GM23338 (cell line): ENCODE measurements at regions not wholly inside any gene's neighbourhood (a gene's known extent, or its start where the extent isn't known, plus 50 kb on each side); places are given as distances from the start of the nearest gene placed in this dataset.
A peak's percentile ranks its signal among the peaks of the same experiment; 100 is the strongest.
"Not testable (repeated sequence)": the region's sequence is repeated elsewhere in the genome, so short reads cannot be mapped to it uniquely, and the experiment has no call there.

Experiments used
- ATAC-seq: fragments of 200-7000 bp; cut with Tn5 transposase; 3 replicates; pipeline ENCODE4 v1.9.1; 2020
- DNase-seq: peaks from one replicate; pipeline ENCODE4 v3.0.0-alpha.2; 2015; ENCODE audit warnings: low spot score
- H2AFZ ChIP-seq: fragments of 200-600 bp; sonication (generic); 2 replicates; pipeline ENCODE4 v1.8.0; 2016; ENCODE audit warnings: antibody characterized with exemption, mild to moderate bottlenecking, moderate library complexity
- H3F3A ChIP-seq: fragments of 200-600 bp; sonication (generic); replicated peaks from 2 replicates; pipeline ENCODE4 v1.8.0; 2017; ENCODE audit warnings: antibody characterized with exemption, mixed run types, low read depth
- H3K27ac ChIP-seq: fragments of 200-600 bp; sonication (generic); 2 replicates; pipeline ENCODE4 v1.6.1; 2016; ENCODE audit warnings: low read depth
- H3K27me3 ChIP-seq: fragments of 200-600 bp; sonication (generic); 2 replicates; pipeline ENCODE4 v1.8.0; 2016; ENCODE audit warnings: mild to moderate bottlenecking, mixed run types, moderate library complexity; ENCODE audit not compliant: insufficient read depth
- H3K36me3 ChIP-seq: fragments of 200-600 bp; sonication (generic); 2 replicates; pipeline ENCODE4 v1.8.0; 2016; ENCODE audit warnings: mild to moderate bottlenecking; ENCODE audit not compliant: insufficient read depth
- H3K4me1 ChIP-seq: fragments of 200-600 bp; sonication (generic); 2 replicates; pipeline ENCODE4 v1.8.0; 2016; ENCODE audit warnings: mild to moderate bottlenecking, moderate library complexity; ENCODE audit not compliant: insufficient read depth
- H3K4me2 ChIP-seq: fragments of 200-600 bp; sonication (generic); 2 replicates; pipeline ENCODE4 v1.7.1; 2017; ENCODE audit warnings: mixed run types
- H3K4me3 ChIP-seq: fragments of 200-600 bp; sonication (generic); 2 replicates; pipeline ENCODE4 v1.6.1; 2016; ENCODE audit warnings: mixed run types
- H3K79me2 ChIP-seq: fragments of 200-600 bp; sonication (generic); replicated peaks from 2 replicates; pipeline ENCODE4 v1.8.0; 2017; ENCODE audit warnings: mild to moderate bottlenecking; ENCODE audit not compliant: insufficient read depth
- H3K9me2 ChIP-seq: fragments of 200-600 bp; sonication (generic); 2 replicates; pipeline ENCODE4 v1.8.0; 2017; ENCODE audit not compliant: insufficient read depth
- H4K20me1 ChIP-seq: fragments of 200-600 bp; sonication (generic); replicated peaks from 2 replicates; pipeline ENCODE4 v1.8.0; 2017; ENCODE audit warnings: mild to moderate bottlenecking; ENCODE audit not compliant: insufficient read depth
- H3K27ac Mint-ChIP-seq: 2 replicates; pipeline ENCODE4 v1.8.0; 2020; ENCODE audit warnings: inconsistent platforms, mild to moderate bottlenecking, moderate library complexity, mixed read lengths
- H3K27me3 Mint-ChIP-seq: 3 replicates; pipeline ENCODE4 v1.8.0; 2022; ENCODE audit warnings: low read depth, mild to moderate bottlenecking, moderate library complexity, mixed read lengths, inconsistent platforms; ENCODE audit not compliant: insufficient read depth, poor library complexity
- H3K36me3 Mint-ChIP-seq: 3 replicates; pipeline ENCODE4 v1.8.0; 2021; ENCODE audit warnings: low read depth, mild to moderate bottlenecking, inconsistent platforms, moderate library complexity, mixed read lengths
- H3K4me1 Mint-ChIP-seq: 3 replicates; pipeline ENCODE4 v1.8.0; 2020; ENCODE audit warnings: mild to moderate bottlenecking, inconsistent platforms, mixed read lengths
- H3K4me3 Mint-ChIP-seq: 3 replicates; pipeline ENCODE4 v1.8.0; 2021; ENCODE audit warnings: moderate library complexity, mild to moderate bottlenecking, inconsistent platforms, mixed read lengths
- H3K9me3 Mint-ChIP-seq: 3 replicates; pipeline ENCODE4 v1.8.0; 2020; ENCODE audit warnings: moderate library complexity, mild to moderate bottlenecking, inconsistent platforms, mixed read lengths

DNA sequence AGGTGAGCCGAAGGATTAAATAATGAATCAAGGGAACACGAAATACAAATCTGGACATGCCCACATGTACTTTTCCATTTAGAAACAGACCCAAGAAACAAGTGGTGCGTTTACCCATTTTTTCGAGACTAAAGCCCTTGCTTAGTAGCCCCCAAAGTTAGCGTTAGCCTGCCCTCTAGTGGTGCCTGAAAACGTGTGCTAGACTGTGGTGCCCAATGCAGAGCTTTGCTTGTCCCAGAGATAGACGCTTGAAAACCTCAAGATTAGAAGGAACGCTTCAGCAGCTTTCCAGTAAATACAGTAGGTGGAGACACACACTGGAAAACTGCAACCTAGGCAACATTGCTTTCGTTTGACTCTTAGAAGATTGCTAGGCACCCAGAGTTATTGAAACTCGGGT is 197.0 kb downstream of the TP53TG3F start:
- not testable (repeated sequence) for H3K27me3 ChIP-seq, H3K4me2 ChIP-seq, H3K9me3 Mint-ChIP-seq, H3K79me2 ChIP-seq, H4K20me1 ChIP-seq, H3K27ac Mint-ChIP-seq, H3F3A ChIP-seq, H3K36me3 ChIP-seq, H3K4me3 Mint-ChIP-seq, H3K27me3 Mint-ChIP-seq, H3K36me3 Mint-ChIP-seq, H3K4me3 ChIP-seq, DNase-seq, H3K4me1 Mint-ChIP-seq, H3K27ac ChIP-seq, H3K9me2 ChIP-seq, H2AFZ ChIP-seq, H3K4me1 ChIP-seq
- peak; percentile 55 for ATAC-seq

GRCh38 chr16:33657717-33658116 is 198.3 kb downstream of the TP53TG3F start:
- not testable (repeated sequence) for H3K4me3 ChIP-seq, H2AFZ ChIP-seq, DNase-seq, H3K4me1 Mint-ChIP-seq, H3K27me3 Mint-ChIP-seq, H4K20me1 ChIP-seq, H3K36me3 ChIP-seq, H3K4me3 Mint-ChIP-seq, H3K27ac Mint-ChIP-seq, H3K4me2 ChIP-seq, H3K9me2 ChIP-seq, H3K9me3 Mint-ChIP-seq, H3K4me1 ChIP-seq, H3F3A ChIP-seq, H3K36me3 Mint-ChIP-seq, ATAC-seq, H3K79me2 ChIP-seq, H3K27ac ChIP-seq, H3K27me3 ChIP-seq

GRCh38 chr16:33680791-33681190 is 221.4 kb downstream of the TP53TG3F start:
- not testable (repeated sequence) for H3K27me3 ChIP-seq, H3K4me3 ChIP-seq, H2AFZ ChIP-seq, H3K27ac ChIP-seq, H3K4me1 Mint-ChIP-seq, ATAC-seq, H4K20me1 ChIP-seq, H3K4me1 ChIP-seq, H3K4me2 ChIP-seq, H3K79me2 ChIP-seq, H3K36me3 ChIP-seq, DNase-seq, H3K9me2 ChIP-seq, H3K27me3 Mint-ChIP-seq, H3K4me3 Mint-ChIP-seq, H3F3A ChIP-seq, H3K27ac Mint-ChIP-seq, H3K36me3 Mint-ChIP-seq
- peaks cover 42% of the 10 kb centered on the region for H3K9me3 Mint-ChIP-seq

DNA sequence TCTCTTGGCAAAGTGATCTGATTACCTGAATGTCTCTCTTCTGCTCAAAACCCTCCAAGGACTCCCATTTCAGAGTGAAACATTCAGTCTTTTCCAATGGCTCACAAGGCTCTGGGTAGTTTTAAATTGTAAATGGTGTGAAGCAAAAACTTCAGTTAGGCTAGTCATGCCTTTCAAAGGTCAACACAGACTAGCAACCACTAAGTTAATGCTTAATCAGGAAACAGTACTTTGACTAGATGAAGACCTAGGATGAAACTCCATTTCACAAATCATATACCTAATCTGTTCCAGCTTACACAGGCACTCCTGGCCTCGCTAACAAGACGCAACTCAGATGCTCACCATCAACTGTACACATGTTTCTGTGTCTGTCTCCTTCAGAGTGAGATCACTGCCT is 240.9 kb downstream of the TP53TG3F start:
- not testable (repeated sequence) for H2AFZ ChIP-seq, H3K27ac ChIP-seq, DNase-seq, H3K27me3 ChIP-seq, H3K4me3 Mint-ChIP-seq, H3K27ac Mint-ChIP-seq, H3K4me1 Mint-ChIP-seq, H3F3A ChIP-seq, H3K27me3 Mint-ChIP-seq, ATAC-seq, H4K20me1 ChIP-seq, H3K4me2 ChIP-seq, H3K36me3 ChIP-seq, H3K4me3 ChIP-seq, H3K79me2 ChIP-seq, H3K4me1 ChIP-seq, H3K9me2 ChIP-seq
- H3K9me3 Mint-ChIP-seq = peaks cover 47% of the 10 kb centered on the region
- H3K36me3 Mint-ChIP-seq = peaks cover 11% of the 10 kb centered on the region

DNA sequence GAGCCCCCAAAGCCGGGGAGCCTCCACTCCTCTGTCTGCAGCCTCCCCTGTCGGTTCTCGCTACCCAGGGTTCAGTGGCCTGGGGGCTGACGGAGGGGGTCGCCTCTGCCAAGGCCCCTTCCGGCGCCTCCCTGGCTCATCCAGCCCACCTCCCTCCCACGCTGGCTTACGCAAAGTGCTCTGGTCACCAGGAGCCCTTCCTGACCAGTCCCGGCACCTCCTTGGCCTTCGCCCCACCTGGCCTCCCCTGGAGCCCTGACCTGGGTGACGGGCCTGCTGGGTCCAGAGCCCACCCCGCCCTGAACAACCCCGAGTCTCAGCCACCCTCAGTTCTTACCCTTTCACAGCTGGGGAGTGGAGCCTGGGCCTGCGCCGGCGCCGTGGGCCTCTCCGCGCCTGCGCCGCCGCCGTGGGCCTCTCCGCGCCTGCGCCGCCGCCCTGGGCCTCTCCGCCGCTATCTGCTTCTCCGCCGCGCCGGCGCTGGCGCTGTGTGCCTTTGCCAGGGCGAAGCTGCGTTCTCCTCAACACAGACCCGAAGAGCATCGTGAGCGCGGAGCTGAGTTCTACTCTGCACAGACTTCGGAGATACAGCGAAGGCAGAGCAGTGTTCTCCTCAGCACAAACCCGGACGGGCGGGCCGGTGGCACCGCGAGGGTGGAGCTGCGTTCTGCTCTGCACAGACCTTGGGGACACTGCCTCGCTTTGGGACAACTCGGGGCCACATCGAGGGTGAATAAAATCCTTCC is 247.6 kb downstream of the TP53TG3F start:
- not testable (repeated sequence) for H3K4me1 ChIP-seq, H3K4me3 ChIP-seq, H3K36me3 Mint-ChIP-seq, H3K4me1 Mint-ChIP-seq, H3K27ac Mint-ChIP-seq, H3F3A ChIP-seq, H4K20me1 ChIP-seq, H3K4me3 Mint-ChIP-seq, H2AFZ ChIP-seq, H3K27me3 Mint-ChIP-seq, H3K4me2 ChIP-seq, H3K36me3 ChIP-seq, H3K9me2 ChIP-seq, ATAC-seq, H3K27ac ChIP-seq, H3K79me2 ChIP-seq, DNase-seq, H3K27me3 ChIP-seq
- peaks cover 61% of the 10 kb centered on the region for H3K9me3 Mint-ChIP-seq

DNA sequence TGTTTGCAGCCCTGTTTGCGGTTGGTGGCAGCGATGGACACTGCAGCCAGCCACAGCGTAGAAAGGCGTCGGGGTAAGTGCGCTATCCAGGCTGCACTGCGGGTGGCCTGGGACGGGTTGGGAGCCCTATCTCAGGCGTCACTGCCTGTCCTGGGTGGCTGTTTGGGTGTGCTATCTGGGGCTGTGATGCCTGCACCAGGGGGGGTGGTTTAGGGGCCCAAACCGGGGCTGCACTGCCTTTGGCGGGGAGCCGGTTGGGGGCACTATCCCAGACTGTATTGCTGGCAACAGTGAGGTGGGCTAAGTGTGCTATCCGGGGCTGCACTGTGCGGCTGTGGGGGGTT is 248.2 kb downstream of the TP53TG3F start:
- H3K4me1 ChIP-seq, H3K27ac ChIP-seq, H3K36me3 Mint-ChIP-seq, H3K4me2 ChIP-seq, H4K20me1 ChIP-seq, H2AFZ ChIP-seq, H3K79me2 ChIP-seq, H3K4me1 Mint-ChIP-seq, H3F3A ChIP-seq, H3K27ac Mint-ChIP-seq, H3K4me3 Mint-ChIP-seq, H3K36me3 ChIP-seq, DNase-seq, H3K9me2 ChIP-seq, H3K27me3 ChIP-seq, H3K27me3 Mint-ChIP-seq, H3K4me3 ChIP-seq, ATAC-seq: not testable (repeated sequence)
- peaks cover 61% of the 10 kb centered on the region for H3K9me3 Mint-ChIP-seq
